Sciatic nerve (tissue), 2 donors: ENCODE measurements at regions not wholly inside any gene's neighbourhood (a gene's known extent, or its start where the extent isn't known, plus 50 kb on each side); places are given as distances from the start of the nearest gene placed in this dataset.
A peak's percentile ranks its signal among the peaks of the same experiment; 100 is the strongest.

Experiments used
- ATAC-seq: fragments of 200-7000 bp; cut with Tn5 transposase; one replicate; pipeline ENCODE4 v1.9.1; 2020; ENCODE audit warnings: mild to moderate bottlenecking, moderate library complexity
- DNase-seq: peaks from one replicate; pipeline ENCODE4 v3.0.0-alpha.2; 2020; ENCODE audit warnings: low spot score
- intact Hi-C: fragments of 100-400 bp; cut with DNase I; formaldehyde crosslinking; loops from one replicate; pipeline ENCODE4 v1.14.2; 2022
- donor health status: DM: no; HTN: no; CAD: no.
- donor health status: DM: no; HTN: no; CAD: no.

GRCh38 chr18:78765142-78765541 lies 214.5 kb upstream of the SALL3 start:
- intact Hi-C loops: no loop called here
- ATAC-seq: no peak
- DNase-seq: no peak

- intact Hi-C loops: no loop called here
- DNase-seq (no peak), ATAC-seq (no peak)
Observed at GRCh38 chr18:78765637-78766281, 213.9 kb upstream of the SALL3 start.

- DNase-seq (no peak), ATAC-seq (no peak)
- intact Hi-C loops: no loop called here
Observed at GRCh38 chr18:78766651-78767533, 212.7 kb upstream of the SALL3 start.

GRCh38 chr18:78767648-78768071 lies 212.0 kb upstream of the SALL3 start:
- no peak for DNase-seq
- intact Hi-C loops: no loop called here
- no peak for ATAC-seq

- no peak for ATAC-seq
Observed at GRCh38 chr18:78768221-78768620, 211.4 kb upstream of the SALL3 start.

GRCh38 chr18:78768656-78769501 lies 210.7 kb upstream of the SALL3 start:
- intact Hi-C loops: no loop called here
- ATAC-seq (no peak), DNase-seq (no peak)

More at GRCh38 chr18:78768221-78768620, 211.4 kb upstream of the SALL3 start:
- intact Hi-C loops: no loop called here
- no peak for DNase-seq

- intact Hi-C loops: no loop called here
- ATAC-seq: no peak
- DNase-seq: no peak
Observed at GRCh38 chr18:78769502-78770105, 210.0 kb upstream of the SALL3 start.

- no peak for ATAC-seq
- intact Hi-C loops: no loop called here
- no peak for DNase-seq
Observed at GRCh38 chr18:78770139-78770822, 209.3 kb upstream of the SALL3 start.

- ATAC-seq: no peak
- intact Hi-C loops: no loop called here
- no peak for DNase-seq
Observed at GRCh38 chr18:78770823-78771139, 208.8 kb upstream of the SALL3 start.

GRCh38 chr18:78771496-78772359 lies 207.9 kb upstream of the SALL3 start:
- DNase-seq: no peak
- ATAC-seq: no peak

GRCh38 chr18:78772360-78773302 lies 207.0 kb upstream of the SALL3 start:
- ATAC-seq (no peak), DNase-seq (no peak)
- intact Hi-C loops: no loop called here

More at GRCh38 chr18:78771496-78772359, 207.9 kb upstream of the SALL3 start:
- intact Hi-C loops: no loop called here

- ATAC-seq (no peak), DNase-seq (no peak)
- intact Hi-C loops: no loop called here
Observed at GRCh38 chr18:78773303-78773755, 206.3 kb upstream of the SALL3 start.

GRCh38 chr18:78773819-78774218 lies 205.8 kb upstream of the SALL3 start:
- ATAC-seq: no peak
- intact Hi-C loops: no loop called here
- peak; percentile 15 for DNase-seq

- DNase-seq: peak; percentile 53
- intact Hi-C loops: no loop called here
- ATAC-seq: no peak
Observed at GRCh38 chr18:78774741-78775141, 204.9 kb upstream of the SALL3 start.

GRCh38 chr18:78776151-78776550 lies 203.5 kb upstream of the SALL3 start:
- DNase-seq (peak; percentile 21), ATAC-seq (no peak)
- intact Hi-C loops: no loop called here

GRCh38 chr18:78776706-78777285 lies 202.8 kb upstream of the SALL3 start:
- intact Hi-C loops: no loop called here
- DNase-seq (peak; percentile 21), ATAC-seq (no peak)
